ENCODE measurements at regions not wholly inside any gene's neighbourhood (a gene's known extent, or its start where the extent isn't known, plus 50 kb on each side); places are given as distances from the start of the nearest gene placed in this dataset.
"Not testable (repeated sequence)": the region's sequence is repeated elsewhere in the genome, so short reads cannot be mapped to it uniquely, and the experiment has no call there.

- Mint-ChIP-seq H3K27me3 (ENCODE audit: low read depth) (no peaks in the 10 kb centered on the region), H3K27ac (no peak overlapping the region), H3K9me3 (peaks cover 20% of the 10 kb centered on the region), H3K36me3 (no peaks in the 10 kb centered on the region), H3K4me1 (no peaks in the 10 kb centered on the region), H3K4me3 (no peak overlapping the region)
- no peak for TF ChIP-seq CTCF (IDR thresholded peaks at IDR 0.05; ENCODE audit: unreplicated experiment)
- DNase-seq (ENCODE audit: low spot score in 2 of 2, unreplicated experiment in 2 of 2) = no peak
Measured at GRCh38 chrX:98194036-98194435, 1310.3 kb downstream of the RPA4 start.

- DNase-seq (ENCODE audit: low spot score in 2 of 2, unreplicated experiment in 2 of 2) = no peak
- TF ChIP-seq CTCF (IDR thresholded peaks at IDR 0.05; ENCODE audit: unreplicated experiment) = no peak
- Mint-ChIP-seq H3K9me3 (peaks cover 9% of the 10 kb centered on the region), H3K4me1 (peaks cover 23% of the 10 kb centered on the region), H3K27ac (peak overlapping the region; percentile 81), H3K36me3 (no peaks in the 10 kb centered on the region), H3K4me3 (no peak overlapping the region), H3K27me3 (ENCODE audit: low read depth) (no peaks in the 10 kb centered on the region)
Measured at GRCh38 chrX:98203800-98204199, 1320.1 kb downstream of the RPA4 start.

- H3K4me1 Mint-ChIP-seq = peaks cover 18% of the 10 kb centered on the region
- peaks cover 32% of the 10 kb centered on the region for H3K9me3 Mint-ChIP-seq
- H3K27ac Mint-ChIP-seq = no peak overlapping the region
- peaks cover 3% of the 10 kb centered on the region for H3K36me3 Mint-ChIP-seq
- DNase-seq (ENCODE audit: low spot score in 2 of 2, unreplicated experiment in 2 of 2) = no peak
- no peak overlapping the region for H3K4me3 Mint-ChIP-seq
- H3K27me3 Mint-ChIP-seq (ENCODE audit: low read depth) = no peaks in the 10 kb centered on the region
- no peak for TF ChIP-seq CTCF (IDR thresholded peaks at IDR 0.05; ENCODE audit: unreplicated experiment)
Measured at GRCh38 chrX:98207947-98208346, 1324.2 kb downstream of the RPA4 start.

GRCh38 chrX:98231003-98231402 lies 1347.3 kb downstream of the RPA4 start:
- Mint-ChIP-seq H3K27me3 (ENCODE audit: low read depth) (no peaks in the 10 kb centered on the region), H3K9me3 (peaks cover 25% of the 10 kb centered on the region), H3K4me3 (no peak overlapping the region), H3K27ac (peak overlapping the region; percentile 30), H3K36me3 (peaks cover 6% of the 10 kb centered on the region), H3K4me1 (peaks cover 16% of the 10 kb centered on the region)
- DNase-seq (ENCODE audit: low spot score in 2 of 2, unreplicated experiment in 2 of 2) = no peak
- no peak for TF ChIP-seq CTCF (IDR thresholded peaks at IDR 0.05; ENCODE audit: unreplicated experiment)

GRCh38 chrX:98240061-98240460 lies 1356.4 kb downstream of the RPA4 start:
- H3K4me3 Mint-ChIP-seq; H3K4me1 Mint-ChIP-seq; H3K27ac Mint-ChIP-seq; H3K27me3 Mint-ChIP-seq (ENCODE audit: low read depth); DNase-seq (ENCODE audit: low spot score in 2 of 2, unreplicated experiment in 2 of 2): not testable (repeated sequence)
- Mint-ChIP-seq H3K36me3 (peaks cover 11% of the 10 kb centered on the region), H3K9me3 (peaks cover 38% of the 10 kb centered on the region)

GRCh38 chrX:98263135-98263534 lies 1379.4 kb downstream of the RPA4 start:
- Mint-ChIP-seq H3K4me1 (peaks cover 13% of the 10 kb centered on the region), H3K27me3 (ENCODE audit: low read depth) (no peaks in the 10 kb centered on the region), H3K4me3 (no peak overlapping the region), H3K27ac (no peak overlapping the region), H3K36me3 (peaks cover 5% of the 10 kb centered on the region), H3K9me3 (peaks cover 22% of the 10 kb centered on the region)
- no peak for DNase-seq (ENCODE audit: low spot score in 2 of 2, unreplicated experiment in 2 of 2)
- no peak for TF ChIP-seq CTCF (IDR thresholded peaks at IDR 0.05; ENCODE audit: unreplicated experiment)

Data from mesothelial cell of epicardium (in vitro differentiated cells).